ENCODE measurements at regions not wholly inside any gene's neighbourhood (a gene's known extent, or its start where the extent isn't known, plus 50 kb on each side); places are given as distances from the start of the nearest gene placed in this dataset.

DNA sequence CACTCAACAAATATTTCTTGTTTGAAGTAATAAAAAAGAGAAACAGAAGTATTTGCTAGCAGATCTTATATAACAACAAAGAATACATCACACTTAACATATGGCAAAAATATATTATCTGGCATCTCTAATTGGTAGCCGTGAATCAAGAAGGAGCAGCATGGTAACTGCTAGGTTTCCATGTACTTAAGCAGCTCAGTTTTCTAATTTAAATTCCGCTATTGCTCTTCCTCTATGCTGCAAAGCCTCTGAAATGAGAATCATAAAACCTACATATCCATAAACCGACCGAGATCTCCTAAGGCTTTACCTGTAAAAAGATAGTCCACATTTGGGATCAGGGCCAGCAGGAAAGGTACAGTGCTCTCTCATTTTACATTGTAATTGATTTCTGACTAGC is 76.6 kb upstream of the PTPRZ1 start:
- TF ChIP-seq MYC (IDR thresholded peaks at IDR 0.05; ENCODE audit: low read depth, low read length), result no peak
- TF ChIP-seq JUN (IDR thresholded peaks at IDR 0.05; ENCODE audit: borderline replicate concordance, insufficient read depth, insufficient read length, low read depth), result no peak
- TF ChIP-seq EZH2 (IDR thresholded peaks at IDR 0.05; ENCODE audit: borderline replicate concordance, low read depth, low read length, severe bottlenecking), result no peak
- TF ChIP-seq FOS (IDR thresholded peaks at IDR 0.05; ENCODE audit: borderline replicate concordance, insufficient read depth, low read length), result no peak
- TF ChIP-seq, protein P1, sequence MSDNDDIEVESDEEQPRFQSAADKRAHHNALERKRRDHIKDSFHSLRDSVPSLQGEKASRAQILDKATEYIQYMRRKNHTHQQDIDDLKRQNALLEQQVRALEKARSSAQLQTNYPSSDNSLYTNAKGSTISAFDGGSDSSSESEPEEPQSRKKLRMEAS (IDR thresholded peaks at IDR 0.05; ENCODE audit: insufficient read depth, insufficient read length), result no peak
- TF ChIP-seq POLR2AphosphoS5 (IDR thresholded peaks at IDR 0.05; ENCODE audit: insufficient read depth, low read depth, low read length), result no peak
- TF ChIP-seq CTCF (IDR thresholded peaks at IDR 0.05; ENCODE audit: extremely low read depth in 1 of 2, insufficient read depth in 1 of 2, low read depth in 1 of 2, low read length in 2 of 2), result no peak
- TF ChIP-seq GATA2 (IDR thresholded peaks at IDR 0.05; ENCODE audit: insufficient read depth, insufficient read length, low read depth, low read length), result no peak
- no peak for TF ChIP-seq POLR2A (IDR thresholded peaks at IDR 0.05; ENCODE audit: low read depth, low read length)

More for the DNA sequence above, 76.6 kb upstream of the PTPRZ1 start:
- H3K4me3 ChIP-seq (replicated peaks in 1 of 3; ENCODE audit: insufficient read depth in 1 of 3, low read depth in 1 of 3, low read length in 3 of 3), result no peak overlapping the region
- ChIA-PET CTCF (interaction anchor here (1.9 kb wide), 1 partner anchor 198 kb away, joined by 6 read pairs; no protein-coding TSS in a partner anchor), POLR2A (no interaction called here)
- no peaks in the 10 kb centered on the region for H4K20me1 ChIP-seq (replicated peaks; ENCODE audit: control insufficient read depth, extremely low read depth, insufficient read depth, low read length)
- H3K36me3 ChIP-seq (ENCODE audit: control insufficient read depth in 2 of 2, extremely low read depth in 1 of 2, insufficient read depth in 2 of 2, low read length in 2 of 2), result no peaks in the 10 kb centered on the region
- dilution Hi-C loops (cut with MboI; ENCODE audit: extremely low pct_ligation_motif_present, low sequenced_read_pairs) (no loop called here), intact Hi-C loops (cut with micrococcal nuclease) (no loop called here)
- H3K79me2 ChIP-seq (ENCODE audit: control insufficient read depth, insufficient read depth, low read length), result no peaks in the 10 kb centered on the region
- H3K4me2 ChIP-seq (ENCODE audit: insufficient read depth, low read length), result no peak overlapping the region
- no peak overlapping the region for H3K9ac ChIP-seq (replicated peaks; ENCODE audit: extremely low read depth, insufficient read depth, low read length)
- no peaks in the 10 kb centered on the region for H3K9me1 ChIP-seq (replicated peaks; ENCODE audit: control insufficient read depth, extremely low read depth, insufficient read depth, low read length)
- FAIRE-seq (no peak), DNase-seq (ENCODE audit: low read depth, low spot score) (no peak)
- no peak overlapping the region for H3K27ac ChIP-seq (ENCODE audit: insufficient read depth, low read depth, low read length)
- BruUV-seq (replicated peaks), result no TSS peak
- no peaks in the 10 kb centered on the region for H3K27me3 ChIP-seq (ENCODE audit: control insufficient read depth in 2 of 2, insufficient read depth in 2 of 2, low read length in 2 of 2)
- no peaks in the 10 kb centered on the region for H3K9me3 ChIP-seq (replicated peaks; ENCODE audit: control insufficient read depth, insufficient read depth, low read length)
- H2AFZ ChIP-seq (ENCODE audit: low read depth, low read length), result no peak overlapping the region
- no peaks in the 10 kb centered on the region for H3K4me1 ChIP-seq (ENCODE audit: control insufficient read depth, extremely low read depth, insufficient read depth, low read length)
